ENCODE measurements at regions not wholly inside any gene's neighbourhood (a gene's known extent, or its start where the extent isn't known, plus 50 kb on each side); places are given as distances from the start of the nearest gene placed in this dataset.

DNA sequence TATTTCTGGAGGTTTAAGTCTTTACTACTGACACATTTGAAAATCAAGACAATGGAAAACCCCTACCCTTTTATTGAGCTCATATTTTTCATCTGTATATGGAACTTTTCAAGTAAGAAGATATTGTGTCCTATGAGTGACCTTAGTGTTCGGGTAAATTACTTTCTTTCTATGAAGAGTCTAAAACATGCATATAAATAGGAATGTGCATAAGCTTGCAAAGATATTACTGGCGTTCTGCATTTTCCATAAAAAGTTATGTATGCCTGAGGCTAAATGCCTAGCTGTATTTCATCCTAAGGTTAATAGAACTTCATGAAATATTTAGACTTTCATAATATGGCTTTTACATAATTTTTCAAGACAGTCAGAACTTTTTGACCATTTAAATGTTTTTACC, 495.8 kb upstream of the ADAMTS5 start:
- H3K27me3 Mint-ChIP-seq = no peaks in the 10 kb centered on the region
- no peak overlapping the region for H3K4me3 Mint-ChIP-seq
- H4K20me1 ChIP-seq (ENCODE audit: control insufficient read depth, insufficient read depth, low read length, poor library complexity, severe bottlenecking) = no peaks in the 10 kb centered on the region

DNA sequence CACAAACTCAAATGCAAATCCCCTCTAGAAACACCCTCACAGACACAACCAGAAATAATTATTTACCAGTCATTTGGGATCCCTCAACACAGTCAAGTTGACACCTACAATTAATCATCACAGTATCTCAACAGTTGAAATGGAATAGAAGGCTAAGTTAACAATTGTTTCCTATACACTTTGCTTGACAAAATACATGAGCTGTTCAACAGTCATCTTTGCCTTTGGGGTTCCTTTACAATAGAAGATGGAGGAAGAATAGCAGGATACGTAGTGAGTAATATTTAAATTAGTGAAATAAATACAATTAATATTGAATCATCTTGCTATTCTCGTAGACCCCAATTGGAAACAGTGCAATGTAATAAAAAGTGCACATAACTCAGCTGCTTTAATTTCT, 487.3 kb upstream of the ADAMTS5 start:
- Histone ChIP-seq H4K20me1 (ENCODE audit: control insufficient read depth, insufficient read depth, low read length, poor library complexity, severe bottlenecking) (no peaks in the 10 kb centered on the region), H2AFZ (ENCODE audit: insufficient read depth, low read depth, low read length, poor library complexity, severe bottlenecking) (no peak overlapping the region), H3K4me1 (ENCODE audit: control insufficient read depth in 2 of 2, insufficient read depth in 2 of 2, low read length in 2 of 2) (no peaks in the 10 kb centered on the region), H3K9me3 (ENCODE audit: control extremely low read depth in 1 of 3, control insufficient read depth in 2 of 3, insufficient read depth in 1 of 3, low read length in 2 of 3) (no peaks in the 10 kb centered on the region), H3K9ac (ENCODE audit: low read length) (no peak overlapping the region), H3K36me3 (replicated peaks in 1 of 2; ENCODE audit: control extremely low read depth in 1 of 2, control insufficient read depth in 1 of 2, extremely low read depth in 1 of 2, insufficient read depth in 2 of 2, low read length in 1 of 2) (no peaks in the 10 kb centered on the region), H3K4me2 (replicated peaks; ENCODE audit: low read depth, low read length, poor library complexity, severe bottlenecking) (no peak overlapping the region), H3K4me3 (ENCODE audit: control extremely low read depth in 1 of 5, extremely low read depth in 1 of 5, insufficient read depth in 1 of 5, low read depth in 2 of 5, low read length in 4 of 5) (no peak overlapping the region), H3K27me3 (replicated peaks in 1 of 4; ENCODE audit: control extremely low read depth in 1 of 4, control insufficient read depth in 3 of 4, insufficient read depth in 4 of 4, low read length in 3 of 4) (no peaks in the 10 kb centered on the region), H3K27ac (ENCODE audit: low read length in 2 of 2) (no peak overlapping the region), H3K79me2 (ENCODE audit: control insufficient read depth, insufficient read depth, low read length) (no peaks in the 10 kb centered on the region)
- CTCF ChIA-PET = no interaction called here
- WGBS (ENCODE audit: insufficient coverage) = no CpG with 5 or more reads among the region's 2 CpGs
- intact Hi-C loops (cut with micrococcal nuclease) = no loop called here
- POLR2A ChIA-PET = no interaction called here
- H3K9me3 Mint-ChIP-seq (ENCODE audit: insufficient read depth) = peaks cover 5% of the 10 kb centered on the region
- no peak for ATAC-seq (ENCODE audit: low read depth)
- H3K27me3 Mint-ChIP-seq = no peaks in the 10 kb centered on the region
- TF ChIP-seq, protein P1, sequence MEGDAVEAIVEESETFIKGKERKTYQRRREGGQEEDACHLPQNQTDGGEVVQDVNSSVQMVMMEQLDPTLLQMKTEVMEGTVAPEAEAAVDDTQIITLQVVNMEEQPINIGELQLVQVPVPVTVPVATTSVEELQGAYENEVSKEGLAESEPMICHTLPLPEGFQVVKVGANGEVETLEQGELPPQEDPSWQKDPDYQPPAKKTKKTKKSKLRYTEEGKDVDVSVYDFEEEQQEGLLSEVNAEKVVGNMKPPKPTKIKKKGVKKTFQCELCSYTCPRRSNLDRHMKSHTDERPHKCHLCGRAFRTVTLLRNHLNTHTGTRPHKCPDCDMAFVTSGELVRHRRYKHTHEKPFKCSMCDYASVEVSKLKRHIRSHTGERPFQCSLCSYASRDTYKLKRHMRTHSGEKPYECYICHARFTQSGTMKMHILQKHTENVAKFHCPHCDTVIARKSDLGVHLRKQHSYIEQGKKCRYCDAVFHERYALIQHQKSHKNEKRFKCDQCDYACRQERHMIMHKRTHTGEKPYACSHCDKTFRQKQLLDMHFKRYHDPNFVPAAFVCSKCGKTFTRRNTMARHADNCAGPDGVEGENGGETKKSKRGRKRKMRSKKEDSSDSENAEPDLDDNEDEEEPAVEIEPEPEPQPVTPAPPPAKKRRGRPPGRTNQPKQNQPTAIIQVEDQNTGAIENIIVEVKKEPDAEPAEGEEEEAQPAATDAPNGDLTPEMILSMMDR (IDR thresholded peaks at IDR 0.05) = no peak
- TF ChIP-seq EZH2 (IDR thresholded peaks at IDR 0.05; ENCODE audit: borderline replicate concordance, insufficient read depth, low read depth, low read length, poor library complexity, severe bottlenecking) = no peak
- no peak overlapping the region for H3K4me3 Mint-ChIP-seq
- H3K4me1 Mint-ChIP-seq = no peaks in the 10 kb centered on the region
- H3K27ac Mint-ChIP-seq = no peak overlapping the region
- no peak for DNase-seq

More for the DNA sequence above, 495.8 kb upstream of the ADAMTS5 start:
- no peaks in the 10 kb centered on the region for H3K4me1 Mint-ChIP-seq
- ChIA-PET POLR2A (no interaction called here), CTCF (no interaction called here)
- no peaks in the 10 kb centered on the region for H3K36me3 ChIP-seq (replicated peaks in 1 of 2; ENCODE audit: control extremely low read depth in 1 of 2, control insufficient read depth in 1 of 2, extremely low read depth in 1 of 2, insufficient read depth in 2 of 2, low read length in 1 of 2)
- H3K27ac Mint-ChIP-seq = no peak overlapping the region
- DNase-seq (no peak), ATAC-seq (ENCODE audit: low read depth) (no peak)
- H3K27me3 ChIP-seq (replicated peaks in 1 of 4; ENCODE audit: control extremely low read depth in 1 of 4, control insufficient read depth in 3 of 4, insufficient read depth in 4 of 4, low read length in 3 of 4) = no peaks in the 10 kb centered on the region
- no peak overlapping the region for H2AFZ ChIP-seq (ENCODE audit: insufficient read depth, low read depth, low read length, poor library complexity, severe bottlenecking)
- no peak overlapping the region for H3K4me3 ChIP-seq (ENCODE audit: control extremely low read depth in 1 of 5, extremely low read depth in 1 of 5, insufficient read depth in 1 of 5, low read depth in 2 of 5, low read length in 4 of 5)
- H3K4me1 ChIP-seq (ENCODE audit: control insufficient read depth in 2 of 2, insufficient read depth in 2 of 2, low read length in 2 of 2) = no peaks in the 10 kb centered on the region
- no peak overlapping the region for H3K27ac ChIP-seq (ENCODE audit: low read length in 2 of 2)
- TF ChIP-seq, protein P1 (IDR thresholded peaks at IDR 0.05) = no peak
- no peak for TF ChIP-seq EZH2 (IDR thresholded peaks at IDR 0.05; ENCODE audit: borderline replicate concordance, insufficient read depth, low read depth, low read length, poor library complexity, severe bottlenecking)
- no peak overlapping the region for H3K9ac ChIP-seq (ENCODE audit: low read length)
- H3K9me3 ChIP-seq (ENCODE audit: control extremely low read depth in 1 of 3, control insufficient read depth in 2 of 3, insufficient read depth in 1 of 3, low read length in 2 of 3) = no peaks in the 10 kb centered on the region
- H3K79me2 ChIP-seq (ENCODE audit: control insufficient read depth, insufficient read depth, low read length) = no peaks in the 10 kb centered on the region
- H3K4me2 ChIP-seq (replicated peaks; ENCODE audit: low read depth, low read length, poor library complexity, severe bottlenecking) = no peak overlapping the region
- no CpG with 5 or more reads among the region's 2 CpGs for WGBS (ENCODE audit: insufficient coverage)
- no peaks in the 10 kb centered on the region for H3K9me3 Mint-ChIP-seq (ENCODE audit: insufficient read depth)
- intact Hi-C loops (cut with micrococcal nuclease) = no loop called here
